HepG2 (cell line): ENCODE measurements at regions not wholly inside any gene's neighbourhood (a gene's known extent, or its start where the extent isn't known, plus 50 kb on each side); places are given as distances from the start of the nearest gene placed in this dataset.

ENCODE experiments used
- ATAC-seq: fragments of 200-7000 bp; cut with Tn5 transposase; 3 replicates; pipeline ENCODE4 v1.9.1; 2020; ENCODE audit warnings: mild to moderate bottlenecking, moderate library complexity
- BruUV-seq: library from RNA; stranded (reverse); fragments of 400-500 nt; replicated peaks from 2 replicates; lab custom pipeline; 2021; lab: Mats Ljungman, UMichigan
- CTCF ChIA-PET: fragments of 300-600 bp; formaldehyde crosslinking; extraction: SDS; loops from one replicate; lab custom pipeline; 2021; ENCODE audit warnings: low total read pairs, inconsistent platforms, low intra/inter-chr PET ratio; lab: Yijun Ruan, JAX
- POLR2A ChIA-PET: fragments of 350-600 bp; sonication (Branson Sonifier 250); formaldehyde crosslinking; loops from one replicate; lab custom pipeline; 2020; ENCODE audit warnings: antibody characterized with exemption, inconsistent platforms; lab: Yijun Ruan, JAX
- DNase-seq: peaks from one replicate; pipeline ENCODE4 v3.0.0-alpha.2; 2015; ENCODE audit warnings: low spot score
- FAIRE-seq: peaks from 3 replicates; lab custom pipeline; 2011; peaks lifted over from hg19 to GRCh38; lab: Jason Lieb, UNC
- H2AFZ ChIP-seq: one replicate; pipeline ENCODE4 v1.6.1; 2011; ENCODE audit warnings: low read length, inconsistent platforms
- H3K27ac ChIP-seq: fragments of 300-600 bp; 3 replicates; pipeline ENCODE4 v1.8.0; 2011; ENCODE audit warnings: mixed run types, mild to moderate bottlenecking, mixed read lengths, low read length, inconsistent platforms; ENCODE audit not compliant: insufficient read depth; ENCODE audit errors: extremely low read length
- H3K27me3 ChIP-seq, 2 experiments: fragments of 200-600 bp in 1 of 2; 2 replicates in 1 of 2; 3 replicates in 1 of 2; pipeline versions ENCODE4 v1.6.0 to v1.8.0; 2011; ENCODE audit warnings: low read length in 2 of 2, mild to moderate bottlenecking in 2 of 2, moderate library complexity in 2 of 2, inconsistent platforms in 1 of 2; ENCODE audit not compliant: insufficient read depth in 2 of 2, control insufficient read depth in 1 of 2
- H3K36me3 ChIP-seq, 2 experiments: fragments of 200-600 bp in 1 of 2; replicated peaks in 1 of 2; 2 replicates in 1 of 2; 3 replicates in 1 of 2; pipeline versions ENCODE4 v1.5.1 to v1.8.0; 2011; ENCODE audit warnings: low read length in 2 of 2, inconsistent platforms in 1 of 2; ENCODE audit not compliant: insufficient read depth in 2 of 2, control insufficient read depth in 1 of 2
- H3K4me1 ChIP-seq: 2 replicates; pipeline ENCODE4 v1.5.1; 2012; ENCODE audit warnings: low read length, inconsistent platforms; ENCODE audit not compliant: insufficient read depth
- H3K4me2 ChIP-seq: 2 replicates; pipeline ENCODE4 v1.6.0; 2011; ENCODE audit warnings: low read depth, low read length, inconsistent platforms
- H3K4me3 ChIP-seq, 3 experiments: fragments of 200-600 bp in 1 of 3; sonication (generic), shearing (Covaris generic) in 1 of 3; replicated peaks in 1 of 3; 2 replicates each; pipeline ENCODE4 v1.5.1; 2011 to 2016; ENCODE audit warnings: low read length in 3 of 3, inconsistent platforms in 2 of 3, low read depth in 2 of 3, mild to moderate bottlenecking in 2 of 3, control low read depth in 1 of 3, mixed read lengths in 1 of 3; ENCODE audit not compliant: insufficient read depth in 1 of 3
- H3K79me2 ChIP-seq: one replicate; pipeline ENCODE4 v1.6.1; 2011; ENCODE audit warnings: low read length, inconsistent platforms; ENCODE audit not compliant: insufficient read depth
- H3K9ac ChIP-seq: 2 replicates; pipeline ENCODE4 v1.6.0; 2011; ENCODE audit warnings: mild to moderate bottlenecking, low read depth, low read length, inconsistent platforms; ENCODE audit not compliant: insufficient read depth
- H3K9me3 ChIP-seq: 2 replicates; pipeline ENCODE4 v1.5.1; 2012; ENCODE audit warnings: mild to moderate bottlenecking, low read length
- H4K20me1 ChIP-seq: 2 replicates; pipeline ENCODE4 v1.6.0; 2011; ENCODE audit warnings: inconsistent platforms, mild to moderate bottlenecking, low read length, moderate library complexity; ENCODE audit not compliant: insufficient read depth
- ATF5 ChIP-seq: sonication (generic); formaldehyde crosslinking; IDR thresholded peaks from 2 replicates; pipeline ENCODE4 v1.4.0; 2020; ENCODE audit warnings: mild to moderate bottlenecking, low read depth, missing genetic modification reagents
- EHMT2 ChIP-seq: fragments of 200-600 bp; sonication (generic); IDR thresholded peaks from 2 replicates; pipeline ENCODE4 v1.7.0; 2017; ENCODE audit warnings: antibody characterized with exemption, low read depth, low read length, borderline replicate concordance
- HNRNPL ChIP-seq: fragments of 200-400 bp; formaldehyde crosslinking; IDR thresholded peaks from 2 replicates; pipeline ENCODE4 v1.6.1; 2017; ENCODE audit warnings: mild to moderate bottlenecking, low read depth, low read length
- HOXA5 ChIP-seq: sonication (generic); formaldehyde crosslinking; IDR thresholded peaks from 2 replicates; pipeline ENCODE4 v1.4.0; 2020; ENCODE audit warnings: missing genetic modification reagents
- MLLT10 ChIP-seq: sonication (generic); formaldehyde crosslinking; IDR thresholded peaks from 2 replicates; pipeline ENCODE4 v1.4.0; 2020; ENCODE audit warnings: missing genetic modification reagents
- MTA3 ChIP-seq: sonication (generic); formaldehyde crosslinking; IDR thresholded peaks from 2 replicates; pipeline ENCODE4 v1.4.0; 2020; ENCODE audit warnings: missing genetic modification reagents
- NCOR1 ChIP-seq: fragments of 200-600 bp; sonication (generic); IDR thresholded peaks from 2 replicates; pipeline ENCODE4 v1.7.0; 2017; ENCODE audit warnings: antibody characterized with exemption, low read length, borderline replicate concordance
- POLR2A ChIP-seq, 2 experiments: IDR thresholded peaks; 2 replicates each; pipeline ENCODE4 v1.6.1; 2011; ENCODE audit warnings: low read depth in 2 of 2, low read length in 2 of 2, mild to moderate bottlenecking in 1 of 2, moderate library complexity in 1 of 2; ENCODE audit not compliant: insufficient read depth in 1 of 2
- SALL1 ChIP-seq: sonication (generic); formaldehyde crosslinking; IDR thresholded peaks from 2 replicates; pipeline ENCODE4 v1.8.0; 2022; ENCODE audit warnings: mild to moderate bottlenecking, missing genetic modification reagents
- ZBTB40 ChIP-seq, 2 experiments: fragments of 450-650 bp in 1 of 2; sonication (generic) in 1 of 2; formaldehyde crosslinking in 1 of 2; IDR thresholded peaks; 2 replicates each; pipeline versions ENCODE4 v1.6.1 to v1.8.0; 2016 to 2022; ENCODE audit warnings: antibody characterized with exemption in 1 of 2, mild to moderate bottlenecking in 1 of 2, missing genetic modification reagents in 1 of 2
- ZFP41 ChIP-seq: sonication (generic); formaldehyde crosslinking; IDR thresholded peaks from 2 replicates; pipeline ENCODE4 v1.4.0; 2020; ENCODE audit warnings: mild to moderate bottlenecking, missing genetic modification reagents, borderline replicate concordance
- ZNF296 ChIP-seq: sonication (generic); formaldehyde crosslinking; conservative IDR thresholded peaks from 2 replicates; pipeline ENCODE4 v1.5.0; 2020; ENCODE audit warnings: mild to moderate bottlenecking, missing genetic modification reagents
- ZNF639 ChIP-seq: conservative IDR thresholded peaks from 2 replicates; pipeline ENCODE4 v1.6.1; 2018; ENCODE audit warnings: missing genetic modification reagents
- ZNF747 ChIP-seq: sonication (generic); formaldehyde crosslinking; IDR thresholded peaks from 2 replicates; pipeline ENCODE4 v1.8.1; 2023; ENCODE audit warnings: missing genetic modification reagents, mild to moderate bottlenecking, borderline replicate concordance
- WGBS: methylation state at CpG from one replicate; pipeline ENCODE4 v1.1.6; 2017; ENCODE audit warnings: low lambda C conversion rate; 5-methylcytosine and 5-hydroxymethylcytosine counted together
- in situ Hi-C: cut with HindIII; loops from 2 replicates; pipeline ENCODE4 v1.10.0; 2017; ENCODE audit warnings: low pct_unique_long_range_greater_than_20kb; ENCODE audit not compliant: extremely low pct_ligation_motif_present
- intact Hi-C: fragments of 100-400 bp; cut with micrococcal nuclease; formaldehyde crosslinking; loops from one replicate; pipeline ENCODE4 v1.10.0; 2022; ENCODE audit not compliant: unreplicated experiment

DNA sequence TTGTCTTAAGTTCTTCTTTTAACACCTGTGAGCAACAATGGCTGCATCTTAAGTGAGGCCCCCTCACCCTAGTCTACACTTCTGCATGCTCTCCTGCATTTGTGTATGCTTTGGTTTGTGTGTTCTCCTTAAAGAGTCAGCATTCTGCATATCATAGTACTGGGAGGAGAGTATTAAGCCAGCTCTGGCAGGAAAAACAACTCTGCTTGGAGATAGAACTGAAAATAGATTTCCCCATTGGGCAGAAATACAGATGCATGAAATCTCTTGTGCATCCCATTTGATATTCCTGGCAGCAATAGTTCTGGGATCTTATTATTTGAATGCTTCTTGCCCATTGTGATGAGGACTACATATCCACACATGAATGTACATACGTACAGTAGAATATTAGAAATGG lies 70.6 kb upstream of the PRICKLE1 start:
- 7% methylated on average over 1 of the region's 1 CpG for WGBS
- no peak for DNase-seq

More for the DNA sequence above, 70.6 kb upstream of the PRICKLE1 start:
- no peaks in the 10 kb centered on the region for H3K4me1 ChIP-seq
- H3K9ac ChIP-seq = no peak overlapping the region
- CTCF ChIA-PET = no interaction called here
- no peaks in the 10 kb centered on the region for H4K20me1 ChIP-seq
- FAIRE-seq = no peak
- H3K9me3 ChIP-seq = no peaks in the 10 kb centered on the region
- intact Hi-C loops (no loop called here), in situ Hi-C loops (no loop called here)
- no peak for TF ChIP-seq ZNF296
- no peak for TF ChIP-seq MTA3 (CRISPR knock-in tag)
- no peak for TF ChIP-seq ZBTB40 (IDR thresholded peaks at IDR 0.05)
- no peak for TF ChIP-seq ZBTB40 (CRISPR knock-in tag; IDR thresholded peaks at IDR 0.05)
- TF ChIP-seq NCOR1 = no peak
- no peak for TF ChIP-seq POLR2A (IDR thresholded peaks at IDR 0.05; ENCODE audit: insufficient read depth in 1 of 2, low read depth in 2 of 2, low read length in 2 of 2)
- TF ChIP-seq ZNF747 (CRISPR knock-in tag) = no peak
- no peak for TF ChIP-seq EHMT2
- TF ChIP-seq ZFP41 (CRISPR knock-in tag) = no peak
- TF ChIP-seq MLLT10 (CRISPR knock-in tag) = no peak
- TF ChIP-seq ZNF639 = no peak
- TF ChIP-seq ATF5 (CRISPR knock-in tag) = no peak
- TF ChIP-seq SALL1 (CRISPR knock-in tag) = no peak
- TF ChIP-seq HNRNPL = no peak
- no peak for TF ChIP-seq HOXA5 (CRISPR knock-in tag)
- no peak overlapping the region for H3K4me3 ChIP-seq
- H3K27ac ChIP-seq = no peak overlapping the region
- no peak overlapping the region for H2AFZ ChIP-seq
- H3K4me2 ChIP-seq = no peak overlapping the region
- POLR2A ChIA-PET = no interaction called here
- H3K36me3 ChIP-seq = no peaks in the 10 kb centered on the region
- ATAC-seq = no peak
- no peaks in the 10 kb centered on the region for H3K79me2 ChIP-seq
- no peaks in the 10 kb centered on the region for H3K27me3 ChIP-seq
- no TSS peak for BruUV-seq
